Astrocyte (in vitro differentiated cells and primary cell): ENCODE measurements at regions not wholly inside any gene's neighbourhood (a gene's known extent, or its start where the extent isn't known, plus 50 kb on each side); places are given as distances from the start of the nearest gene placed in this dataset.
"Not testable (repeated sequence)": the region's sequence is repeated elsewhere in the genome, so short reads cannot be mapped to it uniquely, and the experiment has no call there.

Experiments
- DNase-seq: peaks from one replicate; pipeline ENCODE4 v3.0.0-alpha.2; 2010; ENCODE audit warnings: low read depth
- FAIRE-seq: peaks from 2 replicates; lab custom pipeline; 2011; peaks lifted over from hg19 to GRCh38; lab: Jason Lieb, UNC
- H2AFZ ChIP-seq: 2 replicates; pipeline ENCODE4 v1.6.0; 2012; ENCODE audit warnings: low read depth, low read length, inconsistent platforms
- H3K27ac ChIP-seq: 2 replicates; pipeline ENCODE4 v1.5.1; 2011; ENCODE audit warnings: low read depth, low read length, inconsistent platforms
- H3K27me3 ChIP-seq: 2 replicates; pipeline ENCODE4 v1.6.0; 2011; ENCODE audit warnings: low read length, inconsistent platforms; ENCODE audit not compliant: insufficient read depth
- H3K36me3 ChIP-seq: 2 replicates; pipeline ENCODE4 v1.5.1; 2011; ENCODE audit warnings: low read length, inconsistent platforms; ENCODE audit not compliant: insufficient read depth
- H3K4me1 ChIP-seq: 2 replicates; pipeline ENCODE4 v1.5.1; 2011; ENCODE audit warnings: low read length, inconsistent platforms; ENCODE audit not compliant: insufficient read depth
- H3K4me2 ChIP-seq: 2 replicates; pipeline ENCODE4 v1.6.0; 2012; ENCODE audit warnings: low read length, inconsistent platforms
- H3K4me3 ChIP-seq: 2 replicates; pipeline ENCODE4 v1.5.1; 2011; ENCODE audit warnings: low read depth, mild to moderate bottlenecking, low read length, inconsistent platforms; ENCODE audit not compliant: insufficient read depth
- H3K79me2 ChIP-seq: 2 replicates; pipeline ENCODE4 v1.6.0; 2012; ENCODE audit warnings: mild to moderate bottlenecking, low read length, inconsistent platforms; ENCODE audit not compliant: insufficient read depth
- H3K9ac ChIP-seq: 2 replicates; pipeline ENCODE4 v1.6.0; 2012; ENCODE audit warnings: mild to moderate bottlenecking, low read length, inconsistent platforms
- H3K9me3 ChIP-seq: 2 replicates; pipeline ENCODE4 v1.5.1; 2012; ENCODE audit warnings: low read depth, mild to moderate bottlenecking, low read length, inconsistent platforms; ENCODE audit not compliant: insufficient read depth
- H4K20me1 ChIP-seq: 2 replicates; pipeline ENCODE4 v1.6.0; 2012; ENCODE audit warnings: low read length, inconsistent platforms; ENCODE audit not compliant: insufficient read depth
- H3K27ac Mint-ChIP-seq: one replicate; pipeline ENCODE4 v1.8.0; 2021; ENCODE audit warnings: mild to moderate bottlenecking, mixed read lengths; ENCODE audit not compliant: unreplicated experiment
- H3K27me3 Mint-ChIP-seq: one replicate; pipeline ENCODE4 v1.8.0; 2021; ENCODE audit warnings: low read depth, mixed read lengths; ENCODE audit not compliant: unreplicated experiment
- H3K36me3 Mint-ChIP-seq: one replicate; pipeline ENCODE4 v1.8.0; 2021; ENCODE audit warnings: low read depth, mixed read lengths; ENCODE audit not compliant: unreplicated experiment
- H3K4me1 Mint-ChIP-seq: one replicate; pipeline ENCODE4 v1.8.0; 2021; ENCODE audit warnings: low read depth, mixed read lengths; ENCODE audit not compliant: unreplicated experiment
- H3K4me3 Mint-ChIP-seq: one replicate; pipeline ENCODE4 v1.8.0; 2021; ENCODE audit warnings: mild to moderate bottlenecking, moderate library complexity, mixed read lengths; ENCODE audit not compliant: unreplicated experiment
- H3K9me3 Mint-ChIP-seq: one replicate; pipeline ENCODE4 v1.8.0; 2021; ENCODE audit warnings: mild to moderate bottlenecking, mixed read lengths; ENCODE audit not compliant: unreplicated experiment
- CTCF ChIP-seq: IDR thresholded peaks from 2 replicates; pipeline ENCODE4 v1.5.1; 2011; ENCODE audit warnings: low read depth, mild to moderate bottlenecking, inconsistent platforms, low read length, moderate library complexity; ENCODE audit not compliant: insufficient read depth
- EZH2 ChIP-seq: IDR thresholded peaks from 2 replicates; pipeline ENCODE4 v1.6.1; 2012; ENCODE audit warnings: mild to moderate bottlenecking, low read length, inconsistent platforms; ENCODE audit not compliant: insufficient read depth

GRCh38 chr1:197985351-197985750 lies 68.2 kb downstream of the LHX9 start:
- Histone ChIP-seq H2AFZ (no peak overlapping the region), H3K4me2 (no peak overlapping the region), H3K27ac (no peak overlapping the region), H3K9me3 (no peaks in the 10 kb centered on the region), H3K79me2 (no peaks in the 10 kb centered on the region), H3K9ac (no peak overlapping the region), H4K20me1 (no peaks in the 10 kb centered on the region), H3K27me3 (no peaks in the 10 kb centered on the region), H3K36me3 (no peaks in the 10 kb centered on the region), H3K4me3 (no peak overlapping the region), H3K4me1 (no peaks in the 10 kb centered on the region)
- Mint-ChIP-seq H3K27me3 (no peaks in the 10 kb centered on the region), H3K4me1 (peaks cover 14% of the 10 kb centered on the region), H3K4me3 (no peak overlapping the region), H3K36me3 (no peaks in the 10 kb centered on the region), H3K27ac (no peak overlapping the region), H3K9me3 (no peaks in the 10 kb centered on the region)
- DNase-seq = no peak
- no peak for FAIRE-seq
- TF ChIP-seq EZH2 (no peak), CTCF (no peak)

DNA sequence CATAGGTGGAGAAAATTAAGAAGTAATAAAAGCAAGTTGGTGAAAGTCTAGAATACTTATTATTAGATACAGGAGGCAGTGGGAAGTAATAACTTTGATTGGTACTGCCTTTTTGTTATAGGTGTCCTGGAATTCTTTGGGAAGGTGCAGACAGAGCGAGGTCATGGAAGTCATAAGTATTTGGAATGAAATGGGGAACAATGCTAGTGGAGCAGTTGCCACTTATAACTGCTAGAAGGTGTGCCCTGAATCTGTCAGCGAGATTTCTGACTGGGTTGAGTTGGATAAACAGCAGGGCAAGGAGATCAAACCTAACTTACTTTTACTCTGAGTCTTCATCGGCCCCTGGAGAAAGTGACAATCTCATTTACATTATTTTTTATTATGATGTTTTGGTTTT lies 69.6 kb downstream of the LHX9 start:
- Histone ChIP-seq H2AFZ (no peak overlapping the region), H3K79me2 (no peaks in the 10 kb centered on the region), H4K20me1 (no peaks in the 10 kb centered on the region), H3K27ac (no peak overlapping the region), H3K4me2 (no peak overlapping the region), H3K27me3 (no peaks in the 10 kb centered on the region), H3K36me3 (no peaks in the 10 kb centered on the region), H3K9ac (no peak overlapping the region), H3K9me3 (no peaks in the 10 kb centered on the region), H3K4me3 (no peak overlapping the region), H3K4me1 (no peaks in the 10 kb centered on the region)
- FAIRE-seq (no peak), DNase-seq (no peak)
- no peak for TF ChIP-seq EZH2
- no peak for TF ChIP-seq CTCF
- no peak overlapping the region for H3K4me3 Mint-ChIP-seq
- no peaks in the 10 kb centered on the region for H3K27me3 Mint-ChIP-seq
- peaks cover 14% of the 10 kb centered on the region for H3K4me1 Mint-ChIP-seq
- H3K36me3 Mint-ChIP-seq = no peaks in the 10 kb centered on the region
- H3K9me3 Mint-ChIP-seq = no peaks in the 10 kb centered on the region
- no peak overlapping the region for H3K27ac Mint-ChIP-seq

- no peak overlapping the region for H3K9ac ChIP-seq
- no peaks in the 10 kb centered on the region for H3K79me2 ChIP-seq
- no peaks in the 10 kb centered on the region for H3K9me3 ChIP-seq
- no peaks in the 10 kb centered on the region for H3K9me3 Mint-ChIP-seq
- DNase-seq (no peak), FAIRE-seq (no peak)
- no peaks in the 10 kb centered on the region for H3K27me3 Mint-ChIP-seq
- TF ChIP-seq EZH2 (no peak), CTCF (no peak)
- no peak overlapping the region for H2AFZ ChIP-seq
- no peak overlapping the region for H3K27ac Mint-ChIP-seq
- peaks cover 13% of the 10 kb centered on the region for H3K4me1 Mint-ChIP-seq
- H3K4me3 ChIP-seq = no peak overlapping the region
- no peak overlapping the region for H3K27ac ChIP-seq
- H3K36me3 ChIP-seq = no peaks in the 10 kb centered on the region
- H3K4me3 Mint-ChIP-seq = no peak overlapping the region
- H3K4me1 ChIP-seq = no peaks in the 10 kb centered on the region
- no peaks in the 10 kb centered on the region for H3K27me3 ChIP-seq
- H4K20me1 ChIP-seq = no peaks in the 10 kb centered on the region
- no peaks in the 10 kb centered on the region for H3K36me3 Mint-ChIP-seq
- no peak overlapping the region for H3K4me2 ChIP-seq
Observed at GRCh38 chr1:197987294-197987693, 70.1 kb downstream of the LHX9 start.

DNA sequence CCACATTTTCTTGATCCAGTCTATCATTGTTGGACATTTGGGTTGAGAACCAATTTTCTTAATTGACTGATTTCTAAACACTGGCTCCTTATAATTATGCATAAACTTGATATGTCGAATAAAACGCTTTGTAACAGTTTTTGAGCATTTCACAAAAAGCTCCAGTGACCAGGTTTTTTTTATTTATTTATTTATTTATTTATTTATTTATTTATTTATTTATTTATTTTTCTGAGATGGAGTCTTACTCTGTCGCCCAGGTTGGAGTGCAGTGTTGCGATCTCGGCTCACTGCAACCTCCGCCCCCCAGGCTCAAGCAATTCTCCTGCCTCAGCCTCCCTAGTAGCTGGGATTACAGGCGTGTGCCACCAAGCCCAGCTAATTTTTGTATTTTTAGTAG lies 71.4 kb downstream of the LHX9 start:
- H2AFZ ChIP-seq, H3K27ac Mint-ChIP-seq, H3K9me3 ChIP-seq, H3K36me3 Mint-ChIP-seq, H3K27me3 ChIP-seq, H3K9me3 Mint-ChIP-seq, H3K36me3 ChIP-seq, H3K4me1 ChIP-seq, H3K27ac ChIP-seq, H3K4me3 Mint-ChIP-seq, FAIRE-seq, DNase-seq, H3K27me3 Mint-ChIP-seq, H3K4me3 ChIP-seq, H4K20me1 ChIP-seq, H3K79me2 ChIP-seq, H3K4me1 Mint-ChIP-seq, H3K9ac ChIP-seq, H3K4me2 ChIP-seq: not testable (repeated sequence)
